ENCODE measurements at regions not wholly inside any gene's neighbourhood (a gene's known extent, or its start where the extent isn't known, plus 50 kb on each side); places are given as distances from the start of the nearest gene placed in this dataset.

DNA sequence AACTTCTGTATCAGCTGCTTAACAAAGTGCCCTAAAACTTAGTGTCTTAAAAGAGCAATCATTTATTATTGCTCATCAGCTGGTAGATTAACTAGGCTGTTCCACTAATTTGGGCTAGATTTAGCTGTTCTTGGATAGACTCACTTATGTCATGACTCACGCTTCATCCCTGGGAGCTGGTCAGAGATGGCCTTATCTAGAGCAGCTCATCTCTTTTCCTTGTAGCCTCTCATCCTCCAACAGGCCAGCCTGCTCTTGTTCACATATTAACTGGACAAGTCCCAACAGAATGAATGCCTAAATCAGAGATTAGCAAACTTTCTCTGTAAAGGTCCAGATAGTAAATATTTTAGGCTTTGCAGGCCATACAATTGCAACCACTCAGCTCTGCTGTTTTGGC, 66.9 kb upstream of the PLAAT1 start:
- no peak for TF ChIP-seq EZH2 (IDR thresholded peaks at IDR 0.05; ENCODE audit: insufficient read depth, poor library complexity, severe bottlenecking)
- no peak for TF ChIP-seq EZH2phosphoT487 (IDR thresholded peaks at IDR 0.05; ENCODE audit: insufficient read depth, low read depth)
